ENCODE measurements at regions not wholly inside any gene's neighbourhood (a gene's known extent, or its start where the extent isn't known, plus 50 kb on each side); places are given as distances from the start of the nearest gene placed in this dataset.

DNA sequence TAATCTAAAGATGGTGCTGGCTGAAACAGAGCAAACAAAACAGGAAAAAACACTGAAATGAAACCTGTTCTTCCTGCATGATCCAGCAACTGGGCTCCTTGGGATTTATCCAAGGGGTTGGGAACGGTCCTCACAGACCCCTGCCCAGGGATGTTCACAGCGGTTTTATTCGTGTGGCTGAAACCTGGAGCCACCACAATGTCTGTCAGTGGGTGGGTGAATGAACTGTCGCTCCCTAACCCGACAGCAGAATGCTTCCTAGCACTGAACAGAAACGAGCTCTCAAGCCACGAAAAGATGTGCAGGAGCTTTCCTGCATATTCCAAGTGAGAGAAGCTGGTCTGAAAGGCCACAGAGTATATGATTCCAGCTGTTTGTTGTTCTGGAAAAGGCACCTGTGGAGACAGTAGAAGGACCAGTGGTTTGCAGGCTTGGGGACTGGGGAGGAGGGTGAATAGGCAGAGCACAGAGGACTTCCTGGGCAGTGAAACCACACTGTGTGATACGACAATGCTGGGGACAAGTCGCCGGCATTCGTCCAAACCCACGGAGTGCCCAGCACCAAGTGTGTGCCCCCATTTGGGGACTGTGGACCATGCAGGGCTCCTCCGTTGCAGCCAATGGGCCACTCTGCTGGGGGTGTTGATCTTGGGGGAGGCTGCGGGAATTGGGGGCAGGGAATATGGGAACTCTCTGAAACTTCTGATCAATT is 73.9 kb downstream of the TEX29 start:
- H3K27ac ChIP-seq (ENCODE audit: low read length) = no peak overlapping the region
- H3K9ac ChIP-seq (ENCODE audit: low read depth, low read length) = no peak overlapping the region
- H3K36me3 ChIP-seq (ENCODE audit: insufficient read depth, low read depth, low read length) = no peaks in the 10 kb centered on the region
- no peak overlapping the region for H3K4me3 ChIP-seq (ENCODE audit: low read length)
- no peaks in the 10 kb centered on the region for H3K27me3 ChIP-seq (ENCODE audit: insufficient read depth, low read length)
- H3K9me3 ChIP-seq (ENCODE audit: insufficient read depth, low read depth, low read length) = no peaks in the 10 kb centered on the region
- H3K4me1 ChIP-seq (ENCODE audit: insufficient read depth, low read length) = no peaks in the 10 kb centered on the region

GRCh38 chr13:111395511-111396393 is 75.3 kb downstream of the TEX29 start:
- no peak overlapping the region for H3K9ac ChIP-seq (ENCODE audit: low read depth, low read length)
- H3K4me1 ChIP-seq (ENCODE audit: insufficient read depth, low read length) = no peaks in the 10 kb centered on the region
- H3K27ac ChIP-seq (ENCODE audit: low read length) = no peak overlapping the region
- H3K4me3 ChIP-seq (ENCODE audit: low read length) = no peak overlapping the region
- no peaks in the 10 kb centered on the region for H3K36me3 ChIP-seq (ENCODE audit: insufficient read depth, low read depth, low read length)
- H3K9me3 ChIP-seq (ENCODE audit: insufficient read depth, low read depth, low read length) = no peaks in the 10 kb centered on the region
- H3K27me3 ChIP-seq (ENCODE audit: insufficient read depth, low read length) = no peaks in the 10 kb centered on the region

GRCh38 chr13:111396457-111396856 is 76.0 kb downstream of the TEX29 start:
- H3K9me3 ChIP-seq (ENCODE audit: insufficient read depth, low read depth, low read length) = no peaks in the 10 kb centered on the region
- no peak overlapping the region for H3K4me3 ChIP-seq (ENCODE audit: low read length)

DNA sequence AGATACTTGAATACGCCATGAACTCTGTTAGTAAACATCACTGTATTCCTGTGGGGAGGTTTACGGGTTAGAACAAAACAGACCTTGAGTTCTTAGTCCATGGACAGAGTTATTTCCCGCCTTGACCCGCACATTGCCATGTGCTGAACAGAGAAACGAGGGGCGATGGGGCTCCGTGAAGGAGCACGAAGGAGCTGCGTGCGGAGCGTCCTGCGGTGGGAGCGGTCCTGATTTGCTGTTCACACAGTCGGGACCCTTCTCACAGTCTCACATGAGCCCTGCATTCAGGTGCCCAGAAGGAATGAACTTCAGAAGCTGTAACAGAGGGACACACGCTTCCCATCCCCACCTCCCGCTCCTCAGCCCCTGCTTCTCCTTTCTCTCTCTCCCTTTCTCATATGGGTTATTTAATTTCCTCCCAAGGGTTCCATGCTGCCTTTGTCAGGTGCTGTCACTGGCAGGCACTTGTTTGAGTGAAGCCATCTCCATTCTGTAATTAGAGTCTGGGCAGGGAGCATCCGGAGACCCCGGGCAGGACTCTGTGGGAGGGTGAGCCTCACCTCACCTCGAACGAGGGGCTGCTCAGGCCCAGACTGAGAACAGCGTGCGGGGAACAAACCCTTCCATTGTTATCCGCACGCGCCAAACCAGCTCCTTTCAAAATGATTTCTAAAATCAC is 76.9 kb downstream of the TEX29 start:
- H3K4me1 ChIP-seq (ENCODE audit: insufficient read depth, low read length) = no peaks in the 10 kb centered on the region
- no peak overlapping the region for H3K27ac ChIP-seq (ENCODE audit: low read length)
- no peaks in the 10 kb centered on the region for H3K9me3 ChIP-seq (ENCODE audit: insufficient read depth, low read depth, low read length)
- H3K27me3 ChIP-seq (ENCODE audit: insufficient read depth, low read length) = no peaks in the 10 kb centered on the region
- H3K4me3 ChIP-seq (ENCODE audit: low read length) = no peak overlapping the region
- no peak overlapping the region for H3K9ac ChIP-seq (ENCODE audit: low read depth, low read length)
- H3K36me3 ChIP-seq (ENCODE audit: insufficient read depth, low read depth, low read length) = no peaks in the 10 kb centered on the region

More at GRCh38 chr13:111396457-111396856, 76.0 kb downstream of the TEX29 start:
- Histone ChIP-seq H3K27me3 (ENCODE audit: insufficient read depth, low read length) (no peaks in the 10 kb centered on the region), H3K36me3 (ENCODE audit: insufficient read depth, low read depth, low read length) (no peaks in the 10 kb centered on the region), H3K9ac (ENCODE audit: low read depth, low read length) (no peak overlapping the region), H3K4me1 (ENCODE audit: insufficient read depth, low read length) (no peaks in the 10 kb centered on the region), H3K27ac (ENCODE audit: low read length) (no peak overlapping the region)

DNA sequence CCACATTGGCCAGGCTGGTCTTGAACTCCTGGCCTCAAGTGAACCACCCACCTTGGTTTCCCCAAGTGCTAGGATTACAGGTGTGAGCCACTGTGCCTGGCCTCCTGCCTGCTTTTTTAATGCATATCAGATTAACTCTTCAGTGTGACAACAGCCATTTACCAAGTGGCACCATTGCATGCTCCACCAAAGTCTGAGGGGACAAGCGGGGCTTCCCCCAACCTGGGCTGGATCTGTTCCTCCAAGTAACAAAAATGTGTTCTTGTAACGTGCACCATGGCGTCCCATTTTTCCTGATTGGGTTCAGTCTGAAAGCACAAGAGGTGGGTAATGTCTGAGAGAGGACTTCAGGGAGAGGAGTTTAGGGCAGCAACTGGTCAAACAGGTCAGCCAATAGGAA is 77.8 kb downstream of the TEX29 start:
- Histone ChIP-seq H3K9ac (ENCODE audit: low read depth, low read length) (no peak overlapping the region), H3K4me1 (ENCODE audit: insufficient read depth, low read length) (no peaks in the 10 kb centered on the region), H3K27ac (ENCODE audit: low read length) (no peak overlapping the region), H3K4me3 (ENCODE audit: low read length) (no peak overlapping the region), H3K27me3 (ENCODE audit: insufficient read depth, low read length) (no peaks in the 10 kb centered on the region), H3K36me3 (ENCODE audit: insufficient read depth, low read depth, low read length) (no peaks in the 10 kb centered on the region), H3K9me3 (ENCODE audit: insufficient read depth, low read depth, low read length) (no peaks in the 10 kb centered on the region)

DNA sequence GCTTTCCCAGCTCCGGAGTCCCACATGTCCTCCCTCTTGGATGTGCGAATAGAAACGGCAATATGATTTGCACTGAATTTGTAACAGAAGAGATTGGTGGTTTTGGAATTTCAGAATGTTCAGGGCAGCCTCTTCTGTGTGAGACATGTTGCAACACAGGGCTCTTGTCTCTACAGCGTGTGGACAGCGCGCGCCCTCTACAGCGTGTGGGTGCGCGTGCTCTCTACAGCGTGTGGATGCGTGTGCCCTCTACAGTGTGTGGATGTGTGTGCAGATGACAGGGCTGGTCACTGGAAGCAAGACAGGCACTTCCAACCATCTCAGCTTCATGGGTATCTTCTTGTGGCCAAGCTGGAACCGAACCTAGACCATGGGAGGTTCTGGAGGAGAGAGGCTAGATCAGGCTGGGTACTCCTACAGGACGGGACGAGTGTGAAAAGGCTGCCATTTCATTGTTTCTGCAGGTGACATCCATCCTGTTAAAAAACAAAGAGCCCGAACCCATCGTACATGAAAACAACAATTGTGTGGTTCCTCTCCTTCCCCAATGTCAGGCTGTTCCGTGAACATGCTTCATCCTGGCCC is 78.4 kb downstream of the TEX29 start:
- Histone ChIP-seq H3K4me3 (ENCODE audit: low read length) (no peak overlapping the region), H3K9ac (ENCODE audit: low read depth, low read length) (no peak overlapping the region), H3K27ac (ENCODE audit: low read length) (no peak overlapping the region), H3K9me3 (ENCODE audit: insufficient read depth, low read depth, low read length) (no peaks in the 10 kb centered on the region), H3K36me3 (ENCODE audit: insufficient read depth, low read depth, low read length) (no peaks in the 10 kb centered on the region), H3K4me1 (ENCODE audit: insufficient read depth, low read length) (no peaks in the 10 kb centered on the region), H3K27me3 (ENCODE audit: insufficient read depth, low read length) (no peaks in the 10 kb centered on the region)

GRCh38 chr13:111399334-111399733 is 78.9 kb downstream of the TEX29 start:
- Histone ChIP-seq H3K9me3 (ENCODE audit: insufficient read depth, low read depth, low read length) (no peaks in the 10 kb centered on the region), H3K27ac (ENCODE audit: low read length) (no peak overlapping the region), H3K4me1 (ENCODE audit: insufficient read depth, low read length) (no peaks in the 10 kb centered on the region), H3K27me3 (ENCODE audit: insufficient read depth, low read length) (no peaks in the 10 kb centered on the region), H3K9ac (ENCODE audit: low read depth, low read length) (no peak overlapping the region), H3K4me3 (ENCODE audit: low read length) (no peak overlapping the region), H3K36me3 (ENCODE audit: insufficient read depth, low read depth, low read length) (no peaks in the 10 kb centered on the region)

DNA sequence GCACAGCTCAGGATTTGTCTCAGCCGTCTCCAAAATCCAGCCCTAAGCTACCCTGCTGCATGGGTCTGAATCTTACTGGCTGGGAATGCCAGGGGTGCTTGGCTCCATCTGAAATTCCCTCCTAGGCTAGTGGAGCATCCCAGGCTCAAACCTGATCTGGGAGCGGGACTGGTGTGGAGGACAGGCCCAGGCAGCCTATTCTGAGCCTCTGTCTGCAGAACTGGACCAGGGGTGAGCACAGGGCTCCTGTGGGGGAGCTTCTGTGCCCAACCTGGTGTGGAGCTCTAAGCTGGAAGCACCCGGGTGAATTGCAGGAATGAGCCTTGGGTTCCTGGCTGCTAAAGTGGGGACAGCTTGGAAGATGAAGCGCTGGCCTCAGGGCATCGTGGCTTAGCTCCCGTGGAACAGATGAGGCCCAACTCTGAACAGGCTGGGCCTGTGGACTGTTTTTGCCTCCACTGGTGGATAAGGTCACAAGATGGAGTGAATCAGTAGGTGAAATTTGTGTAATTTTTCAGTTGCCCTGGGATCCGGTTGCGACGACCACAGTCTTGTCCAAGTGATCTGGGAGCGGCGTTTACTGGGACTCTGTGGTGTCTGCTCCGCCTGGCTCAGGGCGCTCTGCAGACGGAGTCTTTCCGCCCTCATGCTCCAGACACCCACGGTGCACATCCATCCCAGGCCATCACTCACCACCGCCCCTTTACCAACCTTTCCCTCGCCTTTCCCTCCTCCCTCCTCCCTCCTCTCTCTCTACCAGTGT is 79.5 kb downstream of the TEX29 start:
- no peaks in the 10 kb centered on the region for H3K9me3 ChIP-seq (ENCODE audit: insufficient read depth, low read depth, low read length)
- H3K9ac ChIP-seq (ENCODE audit: low read depth, low read length) = no peak overlapping the region
- H3K4me1 ChIP-seq (ENCODE audit: insufficient read depth, low read length) = no peaks in the 10 kb centered on the region
- no peaks in the 10 kb centered on the region for H3K36me3 ChIP-seq (ENCODE audit: insufficient read depth, low read depth, low read length)
- no peak overlapping the region for H3K4me3 ChIP-seq (ENCODE audit: low read length)
- no peaks in the 10 kb centered on the region for H3K27me3 ChIP-seq (ENCODE audit: insufficient read depth, low read length)
- no peak overlapping the region for H3K27ac ChIP-seq (ENCODE audit: low read length)

DNA sequence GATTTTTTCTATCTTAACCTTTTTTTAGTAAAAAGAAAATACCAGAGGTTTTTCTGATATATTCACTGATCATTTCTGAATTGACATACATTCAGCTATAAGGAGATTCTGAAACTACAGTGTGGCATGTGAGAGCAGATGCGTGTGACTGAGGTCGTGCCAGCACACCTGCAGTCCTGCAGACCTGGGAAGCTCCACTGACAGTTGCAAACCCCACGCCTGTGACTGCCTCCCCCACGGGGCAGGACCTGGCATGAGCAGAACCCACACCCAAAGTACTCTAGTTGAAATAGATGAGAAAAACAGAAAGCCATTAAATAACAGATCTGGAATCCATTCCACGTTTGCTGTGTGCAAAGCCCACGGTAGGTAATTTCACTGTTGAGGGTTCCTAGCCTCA is 80.7 kb downstream of the TEX29 start:
- Histone ChIP-seq H3K36me3 (ENCODE audit: insufficient read depth, low read depth, low read length) (no peaks in the 10 kb centered on the region), H3K27me3 (ENCODE audit: insufficient read depth, low read length) (no peaks in the 10 kb centered on the region), H3K4me3 (ENCODE audit: low read length) (no peak overlapping the region), H3K27ac (ENCODE audit: low read length) (no peak overlapping the region), H3K4me1 (ENCODE audit: insufficient read depth, low read length) (no peaks in the 10 kb centered on the region), H3K9ac (ENCODE audit: low read depth, low read length) (no peak overlapping the region), H3K9me3 (ENCODE audit: insufficient read depth, low read depth, low read length) (no peaks in the 10 kb centered on the region)

- no peaks in the 10 kb centered on the region for H3K27me3 ChIP-seq (ENCODE audit: insufficient read depth, low read length)
- H3K27ac ChIP-seq (ENCODE audit: low read length) = no peak overlapping the region
- H3K4me1 ChIP-seq (ENCODE audit: insufficient read depth, low read length) = no peaks in the 10 kb centered on the region
- no peak overlapping the region for H3K9ac ChIP-seq (ENCODE audit: low read depth, low read length)
- no peaks in the 10 kb centered on the region for H3K36me3 ChIP-seq (ENCODE audit: insufficient read depth, low read depth, low read length)
- no peaks in the 10 kb centered on the region for H3K9me3 ChIP-seq (ENCODE audit: insufficient read depth, low read depth, low read length)
- no peak overlapping the region for H3K4me3 ChIP-seq (ENCODE audit: low read length)
These were observed 81.3 kb downstream of the TEX29 start for GRCh38 chr13:111401755-111402154.

- no peaks in the 10 kb centered on the region for H3K36me3 ChIP-seq (ENCODE audit: insufficient read depth, low read depth, low read length)
- no peaks in the 10 kb centered on the region for H3K9me3 ChIP-seq (ENCODE audit: insufficient read depth, low read depth, low read length)
- H3K27me3 ChIP-seq (ENCODE audit: insufficient read depth, low read length) = no peaks in the 10 kb centered on the region
- no peaks in the 10 kb centered on the region for H3K4me1 ChIP-seq (ENCODE audit: insufficient read depth, low read length)
- no peak overlapping the region for H3K9ac ChIP-seq (ENCODE audit: low read depth, low read length)
- H3K27ac ChIP-seq (ENCODE audit: low read length) = no peak overlapping the region
- no peak overlapping the region for H3K4me3 ChIP-seq (ENCODE audit: low read length)
These were observed 82.0 kb downstream of the TEX29 start for GRCh38 chr13:111402441-111402840.
